H1 (cell line): ENCODE measurements at regions not wholly inside any gene's neighbourhood (a gene's known extent, or its start where the extent isn't known, plus 50 kb on each side); places are given as distances from the start of the nearest gene placed in this dataset.

Source experiments
- CTCF ChIA-PET: fragments of 300-600 bp; sonication (Branson Sonifier 250); formaldehyde crosslinking; loops from one replicate; lab custom pipeline; 2021; ENCODE audit not compliant: partially characterized antibody; lab: Charles Lee
- POLR2A ChIA-PET: fragments of 300-600 bp; sonication (Branson Sonifier 250); formaldehyde crosslinking; loops from one replicate; lab custom pipeline; 2021; ENCODE audit warnings: inconsistent platforms; ENCODE audit not compliant: partially characterized antibody; lab: Charles Lee
- DNase-seq, 2 experiments: peaks; one replicate each; pipeline versions ENCODE4 v3.0.0 to v3.0.0-alpha.2; 2010 to 2022; ENCODE audit warnings: low spot score in 2 of 2, low read depth in 1 of 2, mixed read lengths in 1 of 2
- FAIRE-seq: peaks from 2 replicates; lab custom pipeline; 2011; peaks lifted over from hg19 to GRCh38; lab: Jason Lieb, UNC
- H2AFZ ChIP-seq: 2 replicates; pipeline ENCODE4 v1.8.1; 2012; ENCODE audit warnings: low read length, inconsistent platforms
- H2AK5ac ChIP-seq: 2 replicates; pipeline ENCODE4 v1.6.1; 2013; ENCODE audit warnings: low read depth, low read length
- H2BK120ac ChIP-seq: replicated peaks from 2 replicates; pipeline ENCODE3; 2013; ENCODE audit warnings: low read depth, low read length, inconsistent platforms
- H2BK12ac ChIP-seq: 2 replicates; pipeline ENCODE4 v1.6.1; 2013; ENCODE audit warnings: low read depth, low read length
- H2BK15ac ChIP-seq: 2 replicates; pipeline ENCODE4 v1.6.1; 2013; ENCODE audit warnings: low read length
- H2BK20ac ChIP-seq: 2 replicates; pipeline ENCODE4 v1.6.1; 2013; ENCODE audit warnings: low read length
- H2BK5ac ChIP-seq: 2 replicates; pipeline ENCODE4 v1.6.1; 2013; ENCODE audit warnings: low read depth, low read length
- H3K14ac ChIP-seq: 2 replicates; pipeline ENCODE4 v1.6.1; 2013; ENCODE audit warnings: inconsistent platforms; ENCODE audit not compliant: insufficient read length
- H3K18ac ChIP-seq: 2 replicates; pipeline ENCODE4 v1.6.1; 2013; ENCODE audit warnings: low read length; ENCODE audit errors: extremely low read depth
- H3K23ac ChIP-seq: 2 replicates; pipeline ENCODE4 v1.6.1; 2013; ENCODE audit warnings: inconsistent platforms; ENCODE audit not compliant: insufficient read length
- H3K23me2 ChIP-seq: 2 replicates; pipeline ENCODE4 v1.6.1; 2013; ENCODE audit warnings: low read depth, low read length
- H3K27ac ChIP-seq: 2 replicates; pipeline ENCODE4 v1.6.1; 2011; ENCODE audit warnings: low read depth, low read length, inconsistent platforms
- H3K27me3 ChIP-seq, 4 experiments: replicated peaks in 1 of 4; 1 replicate in 1 of 4; 2 replicates in 3 of 4; pipeline versions ENCODE4 v1.6.1 to v1.8.1; 2011 to 2013; ENCODE audit warnings: low read length in 3 of 4, mild to moderate bottlenecking in 3 of 4, inconsistent platforms in 2 of 4, mixed read lengths in 2 of 4, moderate library complexity in 1 of 4; ENCODE audit not compliant: control insufficient read depth in 3 of 4, insufficient read depth in 3 of 4; ENCODE audit errors: extremely low read depth in 1 of 4
- H3K36me3 ChIP-seq, 4 experiments: 2 replicates each; pipeline versions ENCODE4 v1.6.1 to v1.8.1; 2011 to 2013; ENCODE audit warnings: mild to moderate bottlenecking in 4 of 4, low read length in 3 of 4, moderate library complexity in 2 of 4, control low read depth in 1 of 4, inconsistent platforms in 1 of 4; ENCODE audit not compliant: insufficient read depth in 4 of 4, control insufficient read depth in 2 of 4
- H3K4ac ChIP-seq: replicated peaks from 2 replicates; pipeline ENCODE3; 2013; ENCODE audit warnings: low read length, low read depth, mixed read lengths, inconsistent platforms; ENCODE audit not compliant: insufficient read length
- H3K4me1 ChIP-seq, 4 experiments: replicated peaks in 1 of 4; 1 replicate in 1 of 4; 2 replicates in 3 of 4; pipeline versions ENCODE4 v1.6.1 to v1.8.1; 2011 to 2013; ENCODE audit warnings: low read length in 3 of 4, inconsistent platforms in 2 of 4, mixed read lengths in 1 of 4; ENCODE audit not compliant: insufficient read depth in 4 of 4, control insufficient read depth in 3 of 4
- H3K4me2 ChIP-seq, 2 experiments: 2 replicates each; pipeline versions ENCODE4 v1.6.1 to v1.8.1; 2011 to 2013; ENCODE audit warnings: low read depth in 2 of 2, low read length in 2 of 2, control low read depth in 1 of 2, inconsistent platforms in 1 of 2, mild to moderate bottlenecking in 1 of 2; ENCODE audit not compliant: insufficient read depth in 1 of 2
- H3K4me3 ChIP-seq, 4 experiments: fragments of 200-600, 300-600 bp in 1 of 4; sonication (generic), shearing (Covaris generic), sonication (Bioruptor Twin) in 1 of 4; 2 replicates each; pipeline versions ENCODE4 v1.5.1 to v1.8.1; 2011 to 2016; ENCODE audit warnings: low read length in 4 of 4, low read depth in 3 of 4, control low read depth in 2 of 4, inconsistent platforms in 2 of 4, mild to moderate bottlenecking in 2 of 4, mixed read lengths in 1 of 4, moderate library complexity in 1 of 4; ENCODE audit not compliant: insufficient read depth in 2 of 4; ENCODE audit errors: extremely low read depth in 1 of 4
- H3K56ac ChIP-seq: replicated peaks from 2 replicates; pipeline ENCODE3; 2013; ENCODE audit warnings: low read depth, mild to moderate bottlenecking, mixed read lengths, low read length, inconsistent platforms; ENCODE audit not compliant: insufficient read length
- H3K79me1 ChIP-seq: 2 replicates; pipeline ENCODE4 v1.6.1; 2013; ENCODE audit warnings: low read depth, low read length, control low read depth
- H3K79me2 ChIP-seq, 2 experiments: 2 replicates each; pipeline versions ENCODE4 v1.6.1 to v1.8.1; 2012 to 2013; ENCODE audit warnings: low read length in 2 of 2, mild to moderate bottlenecking in 2 of 2, inconsistent platforms in 1 of 2; ENCODE audit not compliant: insufficient read depth in 2 of 2, control insufficient read depth in 1 of 2
- H3K9ac ChIP-seq, 4 experiments: replicated peaks in 1 of 4; 1 replicate in 1 of 4; 2 replicates in 3 of 4; pipeline versions ENCODE4 v1.6.1 to v1.8.1; 2011 to 2013; ENCODE audit warnings: low read depth in 3 of 4, low read length in 3 of 4, control low read depth in 2 of 4, mild to moderate bottlenecking in 2 of 4, moderate library complexity in 2 of 4, inconsistent platforms in 1 of 4; ENCODE audit errors: extremely low read depth in 1 of 4
- H3K9me3 ChIP-seq, 2 experiments: 2 replicates each; pipeline versions ENCODE4 v1.6.1 to v1.8.1; 2012 to 2013; ENCODE audit warnings: mild to moderate bottlenecking in 2 of 2, moderate library complexity in 2 of 2, control low read depth in 1 of 2, inconsistent platforms in 1 of 2, low read depth in 1 of 2, low read length in 1 of 2, mixed read lengths in 1 of 2; ENCODE audit not compliant: insufficient read depth in 2 of 2
- H4K20me1 ChIP-seq, 2 experiments: replicated peaks in 1 of 2; 2 replicates each; pipeline versions ENCODE3 to v1.8.1; 2011 to 2013; ENCODE audit warnings: inconsistent platforms in 2 of 2, low read length in 2 of 2, mild to moderate bottlenecking in 1 of 2; ENCODE audit not compliant: insufficient read depth in 2 of 2, control insufficient read depth in 1 of 2
- H4K5ac ChIP-seq: 2 replicates; pipeline ENCODE4 v1.6.1; 2013; ENCODE audit warnings: low read length, low read depth, mixed read lengths, inconsistent platforms; ENCODE audit not compliant: insufficient read length
- H4K8ac ChIP-seq: 2 replicates; pipeline ENCODE4 v1.8.0; 2013; ENCODE audit warnings: mild to moderate bottlenecking, moderate library complexity, low read length, inconsistent platforms; ENCODE audit not compliant: insufficient read depth; ENCODE audit errors: extremely low read depth
- H4K91ac ChIP-seq: replicated peaks from 2 replicates; pipeline ENCODE3; 2013; ENCODE audit warnings: low read length, mixed read lengths, inconsistent platforms; ENCODE audit not compliant: insufficient read length
- BACH1 ChIP-seq: IDR thresholded peaks from 2 replicates; pipeline ENCODE4 v1.6.1; 2012; ENCODE audit warnings: low read length, improper control_type of control experiment
- CEBPB ChIP-seq: IDR thresholded peaks from 2 replicates; pipeline ENCODE4 v1.6.1; 2012; ENCODE audit warnings: low read depth, low read length
- FOSL1 ChIP-seq: IDR thresholded peaks from 2 replicates; pipeline ENCODE4 v1.6.1; 2011; ENCODE audit warnings: mild to moderate bottlenecking, low read depth, low read length, moderate library complexity; ENCODE audit not compliant: insufficient read depth
- HDAC2 ChIP-seq, 2 experiments: fragments of 300-600 bp in 1 of 2; sonication (generic) in 1 of 2; IDR thresholded peaks; 2 replicates each; pipeline ENCODE4 v1.6.1; 2011 to 2012; ENCODE audit warnings: low read depth in 2 of 2, low read length in 2 of 2, mild to moderate bottlenecking in 2 of 2, moderate library complexity in 2 of 2, borderline replicate concordance in 1 of 2, inconsistent platforms in 1 of 2
- JUN ChIP-seq: IDR thresholded peaks from 2 replicates; pipeline ENCODE4 v1.6.1; 2011; ENCODE audit warnings: low read depth, mild to moderate bottlenecking, improper control_type of control experiment, low read length
- KDM1A ChIP-seq: fragments of 200-600, 300-600 bp; sonication (generic); IDR thresholded peaks from 2 replicates; pipeline ENCODE4 v1.7.1; 2016; ENCODE audit warnings: mild to moderate bottlenecking, low read length, borderline replicate concordance
- POLR2AphosphoS5 ChIP-seq: IDR thresholded peaks from 2 replicates; pipeline ENCODE4 v1.6.1; 2011; ENCODE audit warnings: low read depth, low read length
- RNF2 ChIP-seq: fragments of 200-900, 300-1000 bp; sonication (generic); IDR thresholded peaks from 2 replicates; pipeline ENCODE4 v1.7.1; 2016; ENCODE audit warnings: borderline replicate concordance, low read depth, mild to moderate bottlenecking, antibody characterized with exemption, low read length; ENCODE audit not compliant: poor library complexity, severe bottlenecking; ENCODE audit errors: missing control alignments
- RXRA ChIP-seq: IDR thresholded peaks from 2 replicates; pipeline ENCODE4 v1.6.1; 2011; ENCODE audit warnings: low read depth, mild to moderate bottlenecking, low read length, moderate library complexity; ENCODE audit not compliant: insufficient read depth
- SIRT6 ChIP-seq: IDR thresholded peaks from one replicate; pipeline ENCODE4 v1.7.1; 2012; ENCODE audit warnings: low read length, inconsistent platforms
- SP2 ChIP-seq: IDR thresholded peaks from 2 replicates; pipeline ENCODE4 v1.6.1; 2012; ENCODE audit warnings: mild to moderate bottlenecking, low read length, inconsistent platforms
- SP4 ChIP-seq: IDR thresholded peaks from 2 replicates; pipeline ENCODE4 v1.6.1; 2012; ENCODE audit warnings: low read length, inconsistent platforms
- TAF7 ChIP-seq: optimal IDR thresholded peaks from 2 replicates; pipeline ENCODE3; 2011; ENCODE audit warnings: low read depth, mild to moderate bottlenecking, inconsistent platforms, low read length, moderate library complexity, borderline replicate concordance
- WGBS, 2 experiments: shearing (Covaris generic) in 1 of 2; methylation state at CpG; one replicate each; pipeline versions ENCODE4 v1.1.6 to v1.1.7; 2013 to 2015; ENCODE audit warnings: low lambda C conversion rate in 2 of 2, mixed read lengths in 2 of 2, inconsistent platforms in 1 of 2, low coverage in 1 of 2, missing lambda C conversion rate in 1 of 2; ENCODE audit not compliant: insufficient replicate concordance in 2 of 2, insufficient coverage in 1 of 2, insufficient read length in 1 of 2; ENCODE audit errors: extremely low coverage in 1 of 2, missing lambda C conversion rate in 1 of 2; 5-methylcytosine and 5-hydroxymethylcytosine counted together

- no peak overlapping the region for H2AK5ac ChIP-seq
- H3K27ac ChIP-seq, result no peak overlapping the region
- no peaks in the 10 kb centered on the region for H3K36me3 ChIP-seq
- no peak overlapping the region for H2BK15ac ChIP-seq
- WGBS, 2 experiments, result 85% methylated on average over 4 of the region's 4 CpGs; no CpG with 5 or more reads in 1 of the 2 experiments
- CTCF ChIA-PET, result interaction anchor here (0.8 to 1.3 kb wide), 2 partner anchors 16 to 87 kb away, joined by 3 read pairs; no protein-coding TSS in a partner anchor
- no peaks in the 10 kb centered on the region for H3K23me2 ChIP-seq
- H3K4ac ChIP-seq, result no peak overlapping the region
- H2BK120ac ChIP-seq, result no peak overlapping the region
- H2AFZ ChIP-seq, result no peak overlapping the region
- no peak for FAIRE-seq
- H3K4me1 ChIP-seq, result no peaks in the 10 kb centered on the region
- no peak overlapping the region for H4K5ac ChIP-seq
- no peak overlapping the region for H2BK12ac ChIP-seq
- TF ChIP-seq FOSL1 (no peak), SP2 (no peak), HDAC2 (IDR thresholded peaks at IDR 0.05; ENCODE audit: borderline replicate concordance in 1 of 2, low read depth in 2 of 2, low read length in 2 of 2) (no peak), KDM1A (no peak), RXRA (no peak), BACH1 (no peak), CEBPB (no peak), SP4 (no peak), POLR2AphosphoS5 (no peak), JUN (no peak), SIRT6 (no peak), RNF2 (no peak), TAF7 (no peak)
- no peak overlapping the region for H3K9ac ChIP-seq
- H3K14ac ChIP-seq, result no peak overlapping the region
- no peak overlapping the region for H3K4me3 ChIP-seq
- no peak overlapping the region for H3K56ac ChIP-seq
- no peak for DNase-seq
- no peak overlapping the region for H3K4me2 ChIP-seq
- no peak overlapping the region for H2BK5ac ChIP-seq
- H4K8ac ChIP-seq, result no peak overlapping the region
- H3K9me3 ChIP-seq, result no peaks in the 10 kb centered on the region; a peak in 1 of 4 replicates
- H2BK20ac ChIP-seq, result no peak overlapping the region
- no peak overlapping the region for H4K91ac ChIP-seq
- POLR2A ChIA-PET, result no interaction called here
- H3K79me1 ChIP-seq, result no peaks in the 10 kb centered on the region
- no peak overlapping the region for H3K23ac ChIP-seq
- H4K20me1 ChIP-seq, result no peaks in the 10 kb centered on the region
- peaks cover 0 to 2% (median 0%) of the 10 kb centered on the region in 4 experiments; a peak in 1 of 7 replicates for H3K27me3 ChIP-seq
- H3K18ac ChIP-seq, result no peak overlapping the region
- no peaks in the 10 kb centered on the region for H3K79me2 ChIP-seq
Observed at GRCh38 chr6:122098201-122098678, 301.2 kb upstream of the HSF2 start.
